HG03457 (cell line): ENCODE measurements at regions not wholly inside any gene's neighbourhood (a gene's known extent, or its start where the extent isn't known, plus 50 kb on each side); places are given as distances from the start of the nearest gene placed in this dataset.
"Not testable (repeated sequence)": the region's sequence is repeated elsewhere in the genome, so short reads cannot be mapped to it uniquely, and the experiment has no call there.

Experiments
- ATAC-seq: cut with Tn5 transposase; IDR thresholded peaks from one replicate; pipeline ENCODE4 v1.9.1; 2021; ENCODE audit warnings: moderate number of reproducible peaks; ENCODE audit not compliant: unreplicated experiment

- no peak for ATAC-seq
These were observed 250.3 kb upstream of the KLF3 start for GRCh38 chr4:38413524-38414341.

- no peak for ATAC-seq
These were observed 249.6 kb upstream of the KLF3 start for GRCh38 chr4:38414410-38414809.

- no peak for ATAC-seq
These were observed 248.3 kb upstream of the KLF3 start for GRCh38 chr4:38415682-38416081.

GRCh38 chr4:38416450-38417014 lies 247.5 kb upstream of the KLF3 start:
- ATAC-seq, result no peak

GRCh38 chr4:38420254-38420653 lies 243.7 kb upstream of the KLF3 start:
- ATAC-seq, result not testable (repeated sequence)

- no peak for ATAC-seq
These were observed 241.1 kb upstream of the KLF3 start for GRCh38 chr4:38422850-38423249.

GRCh38 chr4:38424151-38424871 lies 239.7 kb upstream of the KLF3 start:
- ATAC-seq, result no peak

- ATAC-seq, result no peak
These were observed 237.5 kb upstream of the KLF3 start for GRCh38 chr4:38426532-38426931.

- no peak for ATAC-seq
These were observed 233.2 kb upstream of the KLF3 start for GRCh38 chr4:38430841-38431240.

GRCh38 chr4:38442073-38442788 lies 221.8 kb upstream of the KLF3 start:
- ATAC-seq, result no peak

GRCh38 chr4:38449506-38450174 lies 214.4 kb upstream of the KLF3 start:
- ATAC-seq, result no peak

GRCh38 chr4:38452009-38452408 lies 212.0 kb upstream of the KLF3 start:
- peak; percentile 56 for ATAC-seq

- ATAC-seq, result peak; percentile 10
These were observed 211.5 kb upstream of the KLF3 start for GRCh38 chr4:38452542-38452941.

- ATAC-seq, result no peak
These were observed 210.6 kb upstream of the KLF3 start for GRCh38 chr4:38453253-38453881.

- ATAC-seq, result no peak
These were observed 209.7 kb upstream of the KLF3 start for GRCh38 chr4:38454284-38454683.

GRCh38 chr4:38455092-38455862 lies 208.7 kb upstream of the KLF3 start:
- no peak for ATAC-seq

- no peak for ATAC-seq
These were observed 207.9 kb upstream of the KLF3 start for GRCh38 chr4:38456096-38456495.

- ATAC-seq, result no peak
These were observed 202.7 kb upstream of the KLF3 start for GRCh38 chr4:38461342-38461741.

GRCh38 chr4:38462367-38463055 lies 201.5 kb upstream of the KLF3 start:
- no peak for ATAC-seq
